Breast epithelium (tissue), 3 donors: ENCODE measurements at regions not wholly inside any gene's neighbourhood (a gene's known extent, or its start where the extent isn't known, plus 50 kb on each side); places are given as distances from the start of the nearest gene placed in this dataset.

Experiments used
- CTCF ChIP-seq, 3 donors: fragments of 450-650 bp; IDR thresholded peaks; one replicate each; pipeline ENCODE4 v1.5.1; 2016 to 2017; ENCODE audit warnings: antibody characterized with exemption in 3 of 3, mild to moderate bottlenecking in 3 of 3, moderate library complexity in 3 of 3
- POLR2AphosphoS5 ChIP-seq, 3 donors: sonication (generic); formaldehyde crosslinking; IDR thresholded peaks; one replicate each; pipeline ENCODE4 v1.6.1; 2017; ENCODE audit warnings: antibody characterized with exemption in 3 of 3

DNA sequence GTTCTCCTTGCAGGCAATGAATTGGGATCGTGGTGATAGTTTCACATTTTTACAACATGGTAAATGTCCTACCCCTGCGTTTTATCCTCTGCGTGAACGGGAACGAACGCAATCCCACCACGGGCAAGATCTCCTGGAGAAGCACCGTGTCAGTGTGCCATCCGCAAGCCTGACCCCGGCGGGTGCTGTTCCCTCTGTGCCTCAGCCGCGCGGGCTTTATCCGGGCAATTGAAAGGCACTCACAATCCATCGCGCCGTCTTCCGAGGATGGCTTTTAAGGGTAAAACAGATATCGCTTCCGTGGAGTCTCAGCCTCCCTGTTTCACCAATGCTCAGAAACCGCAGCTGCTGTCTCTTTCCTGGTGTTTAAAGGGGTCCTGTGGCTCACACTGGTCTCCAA, 1387.5 kb downstream of the BRD1 start:
- TF ChIP-seq CTCF (IDR thresholded peaks at IDR 0.05), result no peak
- TF ChIP-seq POLR2AphosphoS5 (IDR thresholded peaks at IDR 0.05), result no peak
